HG03558 (cell line): ENCODE measurements at regions not wholly inside any gene's neighbourhood (a gene's known extent, or its start where the extent isn't known, plus 50 kb on each side); places are given as distances from the start of the nearest gene placed in this dataset.
A peak's percentile ranks its signal among the peaks of the same experiment; 100 is the strongest.

ENCODE experiments used
- ATAC-seq: cut with Tn5 transposase; IDR thresholded peaks from one replicate; pipeline ENCODE4 v1.9.1; 2021; ENCODE audit warnings: moderate number of reproducible peaks; ENCODE audit not compliant: unreplicated experiment; ENCODE audit errors: extremely low read depth

DNA sequence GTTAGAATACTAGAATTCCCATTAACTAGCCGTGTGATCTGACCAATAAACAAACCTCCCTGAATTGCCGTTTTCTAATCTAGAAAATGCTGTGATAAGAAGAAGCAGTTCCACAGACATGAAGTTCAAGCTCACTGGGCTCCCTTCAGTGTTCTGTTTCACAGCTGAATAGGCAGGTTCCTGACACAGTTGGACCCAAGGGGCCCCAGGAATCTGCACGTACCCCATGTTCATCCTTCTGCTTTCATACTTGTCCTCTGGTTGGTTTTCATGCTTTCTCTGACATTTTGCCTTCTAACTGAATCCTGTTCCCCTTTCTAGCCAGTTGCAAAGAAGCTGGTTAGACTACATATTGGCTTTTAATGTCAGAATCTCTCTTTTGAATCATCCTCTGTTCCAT is 374.1 kb upstream of the MAD2L1 start:
- no peak for ATAC-seq

- no peak for ATAC-seq
Measured at GRCh38 chr4:120435179-120435578, 368.5 kb upstream of the MAD2L1 start.

DNA sequence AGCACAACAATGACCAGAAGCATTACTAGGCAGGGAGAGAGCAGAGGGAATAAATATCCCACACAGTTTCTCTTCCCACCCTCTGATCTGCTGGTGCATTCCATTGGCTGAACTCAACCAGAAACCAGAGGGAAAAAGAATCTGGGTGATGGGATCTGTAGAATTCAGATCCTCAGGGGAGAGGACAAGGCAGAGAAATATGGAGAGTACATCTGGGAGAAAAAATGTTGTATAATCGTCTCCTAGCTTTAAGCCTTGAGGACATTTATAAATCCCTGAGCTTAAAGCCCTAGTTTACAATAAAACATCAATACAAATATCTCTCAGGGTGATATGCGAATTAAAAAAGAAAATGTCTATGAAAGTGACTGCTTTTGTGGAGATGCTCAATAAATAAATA is 368.1 kb upstream of the MAD2L1 start:
- ATAC-seq, result no peak

DNA sequence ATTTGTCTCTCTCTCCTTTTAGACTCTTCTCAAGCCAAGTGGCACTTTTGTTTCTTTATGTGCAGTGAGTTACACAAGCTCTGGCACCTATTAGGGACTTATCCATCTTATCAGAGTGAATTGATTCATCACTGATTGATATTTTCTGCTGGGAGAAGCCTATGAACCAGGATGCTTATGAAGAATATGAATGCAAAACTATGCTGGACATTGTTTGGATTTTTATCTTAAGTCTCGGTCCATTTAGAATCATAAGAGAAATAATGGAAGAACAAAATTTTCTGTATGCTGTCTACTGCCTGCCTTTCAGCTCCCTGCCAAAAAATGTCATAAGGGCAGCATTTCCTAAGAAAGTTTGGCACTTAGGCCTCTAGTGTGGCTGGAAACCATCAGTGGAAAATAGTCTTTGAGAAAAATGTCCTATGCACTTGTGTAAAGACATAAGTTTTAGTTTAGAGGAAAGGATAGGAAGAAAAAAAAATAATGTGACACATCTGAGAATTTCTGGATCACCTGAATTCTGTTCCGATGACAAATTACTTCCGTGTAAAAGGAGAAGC is 365.7 kb upstream of the MAD2L1 start:
- ATAC-seq, result no peak

DNA sequence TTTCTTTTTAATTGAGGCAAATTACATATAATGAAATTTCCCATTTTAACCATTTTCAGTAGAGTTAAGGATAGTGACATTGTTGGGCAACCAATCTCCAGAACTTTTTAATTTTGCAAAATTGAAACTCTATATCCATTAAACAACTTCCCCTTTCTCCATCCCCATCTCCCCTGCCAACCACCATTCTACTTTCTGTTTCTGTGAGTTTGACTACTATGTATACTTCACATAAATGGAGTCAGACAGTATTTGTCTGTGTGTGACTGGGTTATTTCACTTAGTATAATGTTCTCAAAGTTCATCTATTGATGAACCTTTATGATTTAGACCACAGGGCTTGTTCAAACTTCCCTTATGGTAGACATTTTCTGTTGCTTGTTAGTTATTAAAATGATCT is 364.5 kb upstream of the MAD2L1 start:
- ATAC-seq, result no peak

DNA sequence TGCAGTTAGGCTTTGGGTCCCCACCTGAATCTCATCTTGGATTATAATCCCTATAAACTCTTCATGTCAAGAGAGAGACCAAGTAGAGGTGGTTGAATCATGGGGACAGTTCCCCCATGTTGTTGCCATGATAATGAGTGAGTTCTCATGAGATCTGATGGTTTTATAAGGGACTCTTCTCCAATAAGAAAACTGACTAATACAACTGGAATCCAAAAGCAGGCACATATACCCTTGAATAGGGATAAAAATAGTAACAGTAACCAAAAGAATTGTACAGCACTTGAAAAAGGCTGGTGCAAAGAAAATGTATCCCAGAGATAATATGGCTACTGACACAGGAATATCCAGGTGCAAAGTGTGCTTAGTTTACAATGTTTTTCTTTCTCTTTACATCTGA is 351.5 kb upstream of the MAD2L1 start:
- no peak for ATAC-seq

DNA sequence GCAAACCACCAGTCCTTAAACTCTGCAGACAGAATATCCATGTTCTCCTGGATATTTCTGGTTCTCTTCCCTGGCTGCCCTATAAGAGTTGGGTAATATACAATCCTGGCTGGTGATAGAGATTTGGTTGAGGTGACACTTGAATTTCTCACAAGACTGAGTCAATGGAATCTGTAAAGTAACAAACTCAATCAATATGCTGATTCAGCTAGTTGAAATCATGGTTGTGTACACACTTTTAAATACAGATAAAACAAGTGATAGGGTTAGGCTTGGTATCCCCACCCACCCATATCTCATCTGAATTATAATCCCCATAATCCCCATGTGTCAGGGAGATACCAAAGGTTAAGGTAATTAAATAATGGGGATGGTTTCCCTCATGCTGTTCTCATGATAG is 349.2 kb upstream of the MAD2L1 start:
- no peak for ATAC-seq

GRCh38 chr4:120406960-120407359 is 340.3 kb upstream of the MAD2L1 start:
- ATAC-seq, result no peak

GRCh38 chr4:120403296-120403695 is 336.6 kb upstream of the MAD2L1 start:
- ATAC-seq, result no peak

- no peak for ATAC-seq
Measured at GRCh38 chr4:120400441-120400840, 333.8 kb upstream of the MAD2L1 start.

GRCh38 chr4:120399826-120400225 is 333.2 kb upstream of the MAD2L1 start:
- no peak for ATAC-seq

- no peak for ATAC-seq
Measured at GRCh38 chr4:120395746-120396145, 329.1 kb upstream of the MAD2L1 start.

DNA sequence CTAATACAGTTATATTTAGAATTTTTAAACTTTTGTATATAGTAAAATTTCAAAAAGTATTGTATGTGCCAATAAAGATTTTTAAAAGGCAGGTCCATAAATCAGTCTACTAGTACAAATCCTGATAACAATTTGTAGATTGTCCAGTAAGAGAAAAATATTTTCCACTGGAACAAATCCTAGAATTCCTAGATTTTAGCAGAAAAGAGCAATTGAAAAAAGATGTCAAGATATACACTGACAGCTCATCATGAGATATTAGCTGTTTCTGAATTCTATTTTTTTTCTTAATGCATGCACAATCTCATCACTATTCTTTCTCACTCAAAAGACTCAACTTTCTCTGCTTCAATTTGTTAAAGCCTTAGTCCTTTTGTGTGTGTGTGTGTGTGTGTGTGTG is 289.2 kb upstream of the MAD2L1 start:
- no peak for ATAC-seq

GRCh38 chr4:120354381-120354780 is 287.7 kb upstream of the MAD2L1 start:
- ATAC-seq, result no peak

DNA sequence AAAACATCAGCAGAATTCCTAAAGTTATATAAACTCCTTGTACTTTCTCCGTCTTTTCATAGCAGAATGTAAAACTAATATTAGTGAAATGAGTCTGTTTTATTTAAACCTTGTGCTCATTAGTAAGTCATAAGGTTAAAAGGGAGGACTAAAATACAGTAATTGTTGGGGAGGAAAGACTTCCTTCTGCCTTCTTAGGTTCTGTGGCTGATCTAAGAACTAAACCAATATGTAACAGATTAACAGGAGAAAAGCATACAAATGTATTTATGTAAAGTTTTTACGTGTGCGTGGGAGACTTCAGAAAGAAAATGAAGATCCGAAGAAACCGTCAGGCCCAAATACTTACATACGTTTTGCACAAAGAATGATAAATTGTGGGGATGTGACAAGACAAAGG is 286.6 kb upstream of the MAD2L1 start:
- no peak for ATAC-seq

GRCh38 chr4:120352739-120353138 is 286.1 kb upstream of the MAD2L1 start:
- ATAC-seq, result no peak

- no peak for ATAC-seq
Measured at GRCh38 chr4:120348948-120349347, 282.3 kb upstream of the MAD2L1 start.

DNA sequence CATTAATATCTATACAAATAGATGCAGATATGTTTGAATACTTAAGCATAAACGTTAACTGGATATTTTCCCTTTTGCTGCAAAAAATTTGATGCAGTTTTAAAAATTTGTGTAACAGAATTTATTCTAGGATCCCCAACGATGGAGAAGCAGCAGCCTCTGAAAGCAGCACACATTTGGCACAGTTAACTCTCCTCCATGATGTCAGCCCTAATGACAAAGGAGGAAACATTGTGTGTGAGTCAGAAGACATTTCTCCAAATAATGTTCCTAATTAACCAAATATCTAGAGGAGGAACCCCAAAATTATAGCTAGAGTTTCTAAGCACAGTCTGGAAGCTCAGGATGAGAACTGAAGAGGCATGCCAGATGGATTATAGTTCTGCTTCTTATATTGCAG is 281.9 kb upstream of the MAD2L1 start:
- ATAC-seq, result no peak

DNA sequence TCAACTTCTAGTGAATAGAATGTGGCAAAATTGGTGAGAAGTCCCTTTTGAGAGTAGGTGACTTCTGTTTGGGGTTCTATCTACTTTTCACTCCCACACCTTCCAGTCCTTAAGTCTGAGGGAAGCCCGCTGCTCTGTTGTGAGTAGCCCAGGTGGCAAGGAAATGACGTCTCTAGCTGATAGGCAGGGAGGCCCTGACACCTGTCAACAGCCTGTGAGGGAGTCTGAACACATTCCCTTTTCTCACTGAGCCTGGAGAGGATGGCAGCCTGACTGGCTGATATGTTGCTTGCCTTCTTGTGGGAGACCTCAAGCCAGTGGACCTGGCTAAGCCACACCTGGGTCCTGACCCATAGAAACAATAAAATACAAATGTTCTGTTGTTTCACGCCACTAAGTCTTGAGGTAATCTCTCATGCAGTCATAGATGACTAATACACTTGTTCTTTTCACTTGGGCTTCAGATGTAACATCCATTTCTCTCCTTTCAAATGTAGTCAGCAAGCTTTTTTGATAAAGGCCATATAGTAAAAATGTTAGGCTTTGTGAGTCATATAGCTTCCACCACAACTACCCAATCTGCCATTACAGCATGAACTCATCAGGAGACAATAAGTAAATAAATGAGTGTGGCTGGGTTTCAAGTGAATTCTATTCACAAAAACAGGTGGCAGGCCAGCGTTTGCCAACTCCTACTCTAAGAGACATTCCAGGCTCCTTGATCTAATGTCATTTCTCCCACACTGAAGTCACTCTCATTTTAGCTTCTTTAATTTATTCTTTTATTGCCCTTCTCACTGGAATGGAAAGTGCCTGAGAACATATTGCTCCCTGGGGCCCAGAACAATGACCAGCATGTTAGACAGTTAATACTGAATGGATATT is 265.1 kb upstream of the MAD2L1 start:
- ATAC-seq, result peak; percentile 57

- no peak for ATAC-seq
Measured at GRCh38 chr4:120329386-120329785, 262.7 kb upstream of the MAD2L1 start.

DNA sequence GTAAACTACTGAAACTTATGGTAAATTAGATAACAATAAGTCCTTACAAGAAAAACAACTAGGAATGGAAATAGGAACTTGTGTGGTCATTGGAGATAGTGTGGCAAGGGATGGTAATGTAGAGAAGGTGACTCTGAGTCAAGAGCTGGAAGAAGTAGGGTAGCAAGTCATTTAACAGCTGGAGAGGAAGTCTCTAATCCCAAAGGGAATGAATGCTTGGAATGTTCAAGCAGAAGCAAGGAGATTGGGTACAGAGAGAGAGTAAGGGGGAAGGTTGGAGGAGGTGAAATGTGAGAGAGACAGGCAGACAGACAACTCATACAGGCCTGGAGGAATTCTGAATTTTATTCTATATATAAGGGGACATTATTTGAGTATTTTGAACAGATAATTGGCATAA is 260.6 kb upstream of the MAD2L1 start:
- no peak for ATAC-seq
